Upper lobe of left lung (tissue), 6 donors: ENCODE measurements at regions not wholly inside any gene's neighbourhood (a gene's known extent, or its start where the extent isn't known, plus 50 kb on each side); places are given as distances from the start of the nearest gene placed in this dataset.

ENCODE experiments used
- ATAC-seq, 2 donors: fragments of 200-7000 bp; cut with Tn5 transposase; one replicate each; pipeline ENCODE4 v1.9.1; 2022; ENCODE audit warnings: mild to moderate bottlenecking in 2 of 2, moderate library complexity in 2 of 2; ENCODE audit not compliant: low FRiP score in 2 of 2
- DNase-seq, 2 donors: peaks; one replicate each; pipeline ENCODE4 v3.0.0-alpha.2; 2019 to 2020
- H3K27ac ChIP-seq, 4 donors: fragments of 200-600 bp; sonication (generic); one replicate each; pipeline ENCODE4 v1.5.1; 2016 to 2019
- H3K27me3 ChIP-seq, 4 donors: fragments of 200-600 bp; sonication (generic); one replicate each; pipeline ENCODE4 v1.5.1; 2017 to 2019
- H3K36me3 ChIP-seq, 4 donors: fragments of 200-600 bp; sonication (generic); one replicate each; pipeline ENCODE4 v1.5.1; 2016 to 2019
- H3K4me1 ChIP-seq, 4 donors: fragments of 200-600 bp; sonication (generic); one replicate each; pipeline ENCODE4 v1.5.1; 2018 to 2019
- H3K4me3 ChIP-seq, 4 donors: fragments of 200-600 bp; sonication (generic); one replicate each; pipeline ENCODE4 v1.5.1; 2017 to 2019; ENCODE audit warnings: mild to moderate bottlenecking in 2 of 4, moderate library complexity in 1 of 4
- H3K9me3 ChIP-seq, 4 donors: fragments of 200-600 bp; sonication (generic); one replicate each; pipeline ENCODE4 v1.5.1; 2018 to 2019
- EP300 ChIP-seq, 4 donors: sonication (generic); formaldehyde crosslinking; IDR thresholded peaks; one replicate each; pipeline ENCODE4 v1.5.1; 2017; ENCODE audit warnings: antibody characterized with exemption in 4 of 4, control low read depth in 2 of 4
- POLR2A ChIP-seq, 4 donors: fragments of 450-650 bp; IDR thresholded peaks; one replicate each; pipeline ENCODE4 v1.5.1; 2016 to 2017; ENCODE audit warnings: antibody characterized with exemption in 4 of 4, mild to moderate bottlenecking in 2 of 4
- POLR2AphosphoS5 ChIP-seq, 2 donors: sonication (generic); formaldehyde crosslinking; IDR thresholded peaks; one replicate each; pipeline ENCODE4 v1.5.1; 2017; ENCODE audit warnings: antibody characterized with exemption in 2 of 2
- WGBS, 2 donors: methylation state at CpG; one replicate each; pipeline ENCODE4 v1.1.5; 2017 to 2018; 5-methylcytosine and 5-hydroxymethylcytosine counted together
- TF ChIP-seq, protein P1 (sequence below), 6 experiments: fragments of 450-650 bp in 4 of 6; fragments of 200-600 bp in 2 of 6; sonication (generic) in 2 of 6; IDR thresholded peaks; one replicate each; pipeline ENCODE4 v1.5.1; 2016 to 2019; ENCODE audit warnings: antibody characterized with exemption in 6 of 6
- donor health status: DM: no; HTN: no; CAD: no; lungs with moderate emphysema.
- donor health status: DM: no; HTN: yes; CAD: no; lungs with severe emphysema.

DNA sequence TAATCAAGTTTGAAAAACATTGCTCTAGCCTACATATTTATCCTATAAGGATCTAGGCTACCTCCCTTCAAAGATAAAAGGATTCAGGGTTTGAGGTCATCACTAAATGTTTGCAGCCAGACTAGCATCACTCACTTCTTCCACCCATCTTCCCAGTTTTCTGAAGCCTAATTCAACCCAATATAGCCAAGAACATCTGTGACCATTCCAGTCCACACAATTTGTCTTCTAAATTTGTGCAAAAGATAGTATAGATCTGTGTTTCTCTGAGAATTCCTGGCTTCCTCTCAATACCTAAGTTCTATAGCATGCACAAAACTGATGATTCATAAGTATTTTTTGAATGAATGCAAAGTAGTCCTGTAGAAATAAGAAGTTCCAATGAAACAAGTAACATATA is 103.0 kb upstream of the CDK1 start:
- Histone ChIP-seq H3K4me3 (no peak overlapping the region), H3K36me3 (peaks cover 0 to 3% (median 0%) of the 10 kb centered on the region in 4 donors), H3K27me3 (no peaks in the 10 kb centered on the region), H3K27ac (no peak overlapping the region), H3K4me1 (no peaks in the 10 kb centered on the region), H3K9me3 (peaks cover 0 to 8% (median 4%) of the 10 kb centered on the region in 4 donors)
- TF ChIP-seq POLR2AphosphoS5 (IDR thresholded peaks at IDR 0.05), result no peak
- TF ChIP-seq, protein P1, sequence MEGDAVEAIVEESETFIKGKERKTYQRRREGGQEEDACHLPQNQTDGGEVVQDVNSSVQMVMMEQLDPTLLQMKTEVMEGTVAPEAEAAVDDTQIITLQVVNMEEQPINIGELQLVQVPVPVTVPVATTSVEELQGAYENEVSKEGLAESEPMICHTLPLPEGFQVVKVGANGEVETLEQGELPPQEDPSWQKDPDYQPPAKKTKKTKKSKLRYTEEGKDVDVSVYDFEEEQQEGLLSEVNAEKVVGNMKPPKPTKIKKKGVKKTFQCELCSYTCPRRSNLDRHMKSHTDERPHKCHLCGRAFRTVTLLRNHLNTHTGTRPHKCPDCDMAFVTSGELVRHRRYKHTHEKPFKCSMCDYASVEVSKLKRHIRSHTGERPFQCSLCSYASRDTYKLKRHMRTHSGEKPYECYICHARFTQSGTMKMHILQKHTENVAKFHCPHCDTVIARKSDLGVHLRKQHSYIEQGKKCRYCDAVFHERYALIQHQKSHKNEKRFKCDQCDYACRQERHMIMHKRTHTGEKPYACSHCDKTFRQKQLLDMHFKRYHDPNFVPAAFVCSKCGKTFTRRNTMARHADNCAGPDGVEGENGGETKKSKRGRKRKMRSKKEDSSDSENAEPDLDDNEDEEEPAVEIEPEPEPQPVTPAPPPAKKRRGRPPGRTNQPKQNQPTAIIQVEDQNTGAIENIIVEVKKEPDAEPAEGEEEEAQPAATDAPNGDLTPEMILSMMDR (IDR thresholded peaks at IDR 0.05), result no peak
- no peak for TF ChIP-seq POLR2A (IDR thresholded peaks at IDR 0.05)
- no peak for TF ChIP-seq EP300 (IDR thresholded peaks at IDR 0.05)
- DNase-seq (no peak), ATAC-seq (no peak)

DNA sequence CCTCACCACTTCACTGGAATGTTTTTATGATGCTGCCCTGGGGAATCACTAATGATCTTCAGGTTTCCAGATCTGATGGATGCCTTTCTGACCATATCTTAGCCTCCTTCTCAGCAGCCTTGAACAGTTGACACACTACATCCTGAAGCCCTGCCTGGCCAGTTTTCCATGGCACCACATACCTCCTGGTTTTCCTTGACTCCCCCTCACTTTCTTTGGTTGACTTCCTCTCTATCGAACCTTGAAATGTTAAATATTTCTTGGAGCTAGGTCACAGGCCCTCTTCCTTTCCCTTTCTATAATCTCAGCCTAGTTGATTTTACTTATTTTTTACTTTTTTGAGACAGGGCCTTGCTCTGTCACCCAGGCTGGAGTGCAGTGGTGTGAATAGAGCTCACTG is 108.8 kb upstream of the CDK1 start:
- DNase-seq (no peak), ATAC-seq (no peak)
- H3K27ac ChIP-seq, result no peak overlapping the region
- no peaks in the 10 kb centered on the region for H3K27me3 ChIP-seq
- TF ChIP-seq EP300 (IDR thresholded peaks at IDR 0.05), result no peak
- TF ChIP-seq, protein P1 (IDR thresholded peaks at IDR 0.05), result no peak
- TF ChIP-seq POLR2AphosphoS5 (IDR thresholded peaks at IDR 0.05), result no peak
- TF ChIP-seq POLR2A (IDR thresholded peaks at IDR 0.05), result no peak
- H3K9me3 ChIP-seq, result peaks cover 0 to 8% (median 4%) of the 10 kb centered on the region in 4 donors
- peaks cover 0 to 3% (median 0%) of the 10 kb centered on the region in 4 donors for H3K36me3 ChIP-seq
- 77 to 83% methylated on average over 1 of the region's 1 CpG for WGBS, 2 donors
- H3K4me3 ChIP-seq, result no peak overlapping the region
- peaks cover 0 to 6% (median 2%) of the 10 kb centered on the region in 4 donors for H3K4me1 ChIP-seq

- Histone ChIP-seq H3K27me3 (no peaks in the 10 kb centered on the region), H3K9me3 (no peaks in the 10 kb centered on the region), H3K27ac (no peak overlapping the region), H3K4me3 (no peak overlapping the region), H3K36me3 (no peaks in the 10 kb centered on the region), H3K4me1 (peaks cover 5 to 28% (median 13%) of the 10 kb centered on the region in 4 donors)
- DNase-seq (peak in 1 of 2 donors; percentile 71), ATAC-seq (peak; percentile 76 to 78)
- 23 to 38% methylated on average over 2 of the region's 2 CpGs for whole genome bisulfite sequencing, 2 donors
- TF ChIP-seq POLR2AphosphoS5 (IDR thresholded peaks at IDR 0.05) (peak in 1 of 2 donors; percentile 30), POLR2A (IDR thresholded peaks at IDR 0.05) (no peak), EP300 (IDR thresholded peaks at IDR 0.05) (peak in 1 of 4 donors; percentile 74)
- TF ChIP-seq, protein P1 (IDR thresholded peaks at IDR 0.05), result no peak
Measured at GRCh38 chr10:60666221-60666620, 112.1 kb upstream of the CDK1 start.

- DNase-seq, result no peak
- H3K4me1 ChIP-seq, result peaks cover 5 to 28% (median 13%) of the 10 kb centered on the region in 4 donors
- H3K27me3 ChIP-seq, result no peaks in the 10 kb centered on the region
- ATAC-seq, result no peak
- no peaks in the 10 kb centered on the region for H3K9me3 ChIP-seq
- 57 to 77% methylated on average over 4 of the region's 4 CpGs for WGBS, 2 donors
- H3K27ac ChIP-seq, result no peak overlapping the region
- no peak overlapping the region for H3K4me3 ChIP-seq
- H3K36me3 ChIP-seq, result no peaks in the 10 kb centered on the region
- TF ChIP-seq, protein P1 (IDR thresholded peaks at IDR 0.05), result no peak
- TF ChIP-seq POLR2A (IDR thresholded peaks at IDR 0.05) (no peak), EP300 (IDR thresholded peaks at IDR 0.05) (no peak), POLR2AphosphoS5 (IDR thresholded peaks at IDR 0.05) (no peak)
Measured at GRCh38 chr10:60664859-60665258, 113.4 kb upstream of the CDK1 start.

GRCh38 chr10:60663850-60664249 is 114.4 kb upstream of the CDK1 start:
- Histone ChIP-seq H3K27me3 (no peaks in the 10 kb centered on the region), H3K27ac (peak overlapping the region in 1 of 4 donors; percentile 52), H3K4me3 (no peak overlapping the region), H3K4me1 (peaks cover 5 to 28% (median 13%) of the 10 kb centered on the region in 4 donors), H3K36me3 (no peaks in the 10 kb centered on the region), H3K9me3 (no peaks in the 10 kb centered on the region)
- TF ChIP-seq EP300 (IDR thresholded peaks at IDR 0.05) (no peak), POLR2A (IDR thresholded peaks at IDR 0.05) (no peak), POLR2AphosphoS5 (IDR thresholded peaks at IDR 0.05) (no peak)
- TF ChIP-seq, protein P1 (IDR thresholded peaks at IDR 0.05), result no peak
- WGBS, 2 donors, result 21 to 25% methylated on average over 7 of the region's 7 CpGs
- no peak for DNase-seq
- ATAC-seq, result no peak
